SK-N-SH treated with all-trans-retinoic acid at 6 μM for 48 hours (cell line): ENCODE measurements at regions not wholly inside any gene's neighbourhood (a gene's known extent, or its start where the extent isn't known, plus 50 kb on each side); places are given as distances from the start of the nearest gene placed in this dataset.
"Not testable (repeated sequence)": the region's sequence is repeated elsewhere in the genome, so short reads cannot be mapped to it uniquely, and the experiment has no call there.

Source experiments
- ATAC-seq: fragments of 200-7000 bp; cut with Tn5 transposase; 3 replicates; pipeline ENCODE4 v1.9.1; 2020; ENCODE audit warnings: mild to moderate bottlenecking, moderate library complexity
- ARNTL ChIP-seq: fragments of 450-650 bp; formaldehyde crosslinking; IDR thresholded peaks from 2 replicates; pipeline ENCODE4 v1.5.0; 2020; ENCODE audit warnings: low read depth, mild to moderate bottlenecking, moderate library complexity, borderline replicate concordance
- BACH2 ChIP-seq: fragments of 250-450 bp; sonication (Bioruptor Pico); IDR thresholded peaks from 2 replicates; pipeline ENCODE4 v1.9.0; 2021; ENCODE audit warnings: mild to moderate bottlenecking, borderline replicate concordance
- CSDC2 ChIP-seq: fragments of 250-450 bp; sonication (Bioruptor Pico); IDR thresholded peaks from 2 replicates; pipeline ENCODE4 v1.5.0; 2020; ENCODE audit warnings: mild to moderate bottlenecking, moderate library complexity
- ISL1 ChIP-seq: fragments of 250-450 bp; sonication (Bioruptor Pico); IDR thresholded peaks from 2 replicates; pipeline ENCODE4 v2.1.2; 2022; ENCODE audit warnings: mild to moderate bottlenecking, moderate library complexity
- OSR1 ChIP-seq: fragments of 250-450 bp; sonication (Bioruptor Pico); IDR thresholded peaks from 2 replicates; pipeline ENCODE4 v1.8.0; 2022; ENCODE audit warnings: moderate library complexity, mild to moderate bottlenecking, inconsistent platforms
- POU6F1 ChIP-seq: fragments of 250-450 bp; sonication (Bioruptor Pico); IDR thresholded peaks from 2 replicates; pipeline ENCODE4 v1.8.0; 2021; ENCODE audit warnings: low read depth, mild to moderate bottlenecking, moderate library complexity, borderline replicate concordance
- PPARA ChIP-seq: fragments of 250-450 bp; sonication (Bioruptor Pico); IDR thresholded peaks from 2 replicates; pipeline ENCODE4 v1.5.0; 2020; ENCODE audit warnings: mild to moderate bottlenecking, borderline replicate concordance
- RARB ChIP-seq: fragments of 250-450 bp; sonication (Bioruptor Pico); IDR thresholded peaks from 2 replicates; pipeline ENCODE4 v1.8.0; 2021; ENCODE audit warnings: mild to moderate bottlenecking, moderate library complexity
- TOX ChIP-seq: fragments of 250-450 bp; sonication (Bioruptor Pico); IDR thresholded peaks from 2 replicates; pipeline ENCODE4 v1.8.0; 2021; ENCODE audit warnings: mild to moderate bottlenecking, moderate library complexity, borderline replicate concordance
- ZFP3 ChIP-seq: fragments of 250-450 bp; sonication (Bioruptor Pico); IDR thresholded peaks from 2 replicates; pipeline ENCODE4 v1.5.0; 2020; ENCODE audit warnings: mild to moderate bottlenecking, moderate library complexity
- ZNF565 ChIP-seq: fragments of 450-650 bp; formaldehyde crosslinking; conservative IDR thresholded peaks from 2 replicates; pipeline ENCODE4 v1.5.0; 2020; ENCODE audit warnings: low read depth, mild to moderate bottlenecking, moderate library complexity
- TF ChIP-seq, protein P1 (sequence below): fragments of 250-450 bp; sonication (Bioruptor Pico); IDR thresholded peaks from 2 replicates; pipeline ENCODE4 v1.5.1; 2021; ENCODE audit warnings: mild to moderate bottlenecking, moderate library complexity
- TF ChIP-seq, protein P2 (sequence below): fragments of 250-450 bp; sonication (Bioruptor Pico); IDR thresholded peaks from 2 replicates; pipeline ENCODE4 v1.8.0; 2020; ENCODE audit warnings: mild to moderate bottlenecking, moderate library complexity, borderline replicate concordance
- TF ChIP-seq, protein P3 (sequence below): fragments of 250-450 bp; sonication (Bioruptor Pico); IDR thresholded peaks from 2 replicates; pipeline ENCODE4 v1.5.0; 2020; ENCODE audit warnings: mild to moderate bottlenecking, moderate library complexity

- TF ChIP-seq, protein P1, sequence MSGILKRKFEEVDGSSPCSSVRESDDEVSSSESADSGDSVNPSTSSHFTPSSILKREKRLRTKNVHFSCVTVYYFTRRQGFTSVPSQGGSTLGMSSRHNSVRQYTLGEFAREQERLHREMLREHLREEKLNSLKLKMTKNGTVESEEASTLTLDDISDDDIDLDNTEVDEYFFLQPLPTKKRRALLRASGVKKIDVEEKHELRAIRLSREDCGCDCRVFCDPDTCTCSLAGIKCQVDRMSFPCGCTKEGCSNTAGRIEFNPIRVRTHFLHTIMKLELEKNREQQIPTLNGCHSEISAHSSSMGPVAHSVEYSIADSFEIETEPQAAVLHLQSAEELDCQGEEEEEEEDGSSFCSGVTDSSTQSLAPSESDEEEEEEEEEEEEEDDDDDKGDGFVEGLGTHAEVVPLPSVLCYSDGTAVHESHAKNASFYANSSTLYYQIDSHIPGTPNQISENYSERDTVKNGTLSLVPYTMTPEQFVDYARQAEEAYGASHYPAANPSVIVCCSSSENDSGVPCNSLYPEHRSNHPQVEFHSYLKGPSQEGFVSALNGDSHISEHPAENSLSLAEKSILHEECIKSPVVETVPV: no peak
- TF ChIP-seq, all 23 proteins: peak for 0
These were observed 178.8 kb downstream of the POTEB3 start (continued) for GRCh38 chr15:21261396-21261964.

DNA sequence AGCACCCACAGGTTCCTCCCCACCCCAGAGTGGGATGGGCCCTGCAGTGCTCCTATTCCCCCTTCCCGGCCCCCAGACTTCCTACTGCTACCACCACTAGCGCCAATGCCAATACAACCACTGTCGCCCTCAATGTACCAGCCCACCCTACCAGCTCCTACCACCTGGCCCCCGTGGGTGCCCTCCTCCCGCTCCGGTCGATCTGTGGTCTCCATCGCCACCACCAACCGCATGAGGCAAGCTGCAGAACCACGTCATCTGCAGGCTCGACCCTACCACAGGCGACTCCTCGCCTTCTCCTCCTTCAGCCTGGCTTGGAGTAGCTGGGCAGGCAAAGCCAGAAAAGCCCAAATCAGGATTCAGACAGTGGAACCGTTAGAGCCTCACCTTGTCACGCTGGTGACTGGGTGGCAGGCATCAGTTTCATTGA is 179.3 kb downstream of the POTEB3 start:
- no peak for ATAC-seq
- TF ChIP-seq ZFP3 (CRISPR knock-in tag) (no peak), POU6F1 (CRISPR knock-in tag) (no peak), PPARA (CRISPR knock-in tag) (no peak), OSR1 (no peak), ARNTL (CRISPR knock-in tag) (no peak), RARB (CRISPR knock-in tag) (no peak), CSDC2 (CRISPR knock-in tag) (no peak), ISL1 (CRISPR knock-in tag) (no peak), TOX (CRISPR knock-in tag) (no peak), ZNF565 (CRISPR knock-in tag) (no peak), BACH2 (CRISPR knock-in tag) (no peak)
- TF ChIP-seq, protein P2, sequence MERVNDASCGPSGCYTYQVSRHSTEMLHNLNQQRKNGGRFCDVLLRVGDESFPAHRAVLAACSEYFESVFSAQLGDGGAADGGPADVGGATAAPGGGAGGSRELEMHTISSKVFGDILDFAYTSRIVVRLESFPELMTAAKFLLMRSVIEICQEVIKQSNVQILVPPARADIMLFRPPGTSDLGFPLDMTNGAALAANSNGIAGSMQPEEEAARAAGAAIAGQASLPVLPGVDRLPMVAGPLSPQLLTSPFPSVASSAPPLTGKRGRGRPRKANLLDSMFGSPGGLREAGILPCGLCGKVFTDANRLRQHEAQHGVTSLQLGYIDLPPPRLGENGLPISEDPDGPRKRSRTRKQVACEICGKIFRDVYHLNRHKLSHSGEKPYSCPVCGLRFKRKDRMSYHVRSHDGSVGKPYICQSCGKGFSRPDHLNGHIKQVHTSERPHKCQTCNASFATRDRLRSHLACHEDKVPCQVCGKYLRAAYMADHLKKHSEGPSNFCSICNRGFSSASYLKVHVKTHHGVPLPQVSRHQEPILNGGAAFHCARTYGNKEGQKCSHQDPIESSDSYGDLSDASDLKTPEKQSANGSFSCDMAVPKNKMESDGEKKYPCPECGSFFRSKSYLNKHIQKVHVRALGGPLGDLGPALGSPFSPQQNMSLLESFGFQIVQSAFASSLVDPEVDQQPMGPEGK: no peak
- TF ChIP-seq, protein P3, sequence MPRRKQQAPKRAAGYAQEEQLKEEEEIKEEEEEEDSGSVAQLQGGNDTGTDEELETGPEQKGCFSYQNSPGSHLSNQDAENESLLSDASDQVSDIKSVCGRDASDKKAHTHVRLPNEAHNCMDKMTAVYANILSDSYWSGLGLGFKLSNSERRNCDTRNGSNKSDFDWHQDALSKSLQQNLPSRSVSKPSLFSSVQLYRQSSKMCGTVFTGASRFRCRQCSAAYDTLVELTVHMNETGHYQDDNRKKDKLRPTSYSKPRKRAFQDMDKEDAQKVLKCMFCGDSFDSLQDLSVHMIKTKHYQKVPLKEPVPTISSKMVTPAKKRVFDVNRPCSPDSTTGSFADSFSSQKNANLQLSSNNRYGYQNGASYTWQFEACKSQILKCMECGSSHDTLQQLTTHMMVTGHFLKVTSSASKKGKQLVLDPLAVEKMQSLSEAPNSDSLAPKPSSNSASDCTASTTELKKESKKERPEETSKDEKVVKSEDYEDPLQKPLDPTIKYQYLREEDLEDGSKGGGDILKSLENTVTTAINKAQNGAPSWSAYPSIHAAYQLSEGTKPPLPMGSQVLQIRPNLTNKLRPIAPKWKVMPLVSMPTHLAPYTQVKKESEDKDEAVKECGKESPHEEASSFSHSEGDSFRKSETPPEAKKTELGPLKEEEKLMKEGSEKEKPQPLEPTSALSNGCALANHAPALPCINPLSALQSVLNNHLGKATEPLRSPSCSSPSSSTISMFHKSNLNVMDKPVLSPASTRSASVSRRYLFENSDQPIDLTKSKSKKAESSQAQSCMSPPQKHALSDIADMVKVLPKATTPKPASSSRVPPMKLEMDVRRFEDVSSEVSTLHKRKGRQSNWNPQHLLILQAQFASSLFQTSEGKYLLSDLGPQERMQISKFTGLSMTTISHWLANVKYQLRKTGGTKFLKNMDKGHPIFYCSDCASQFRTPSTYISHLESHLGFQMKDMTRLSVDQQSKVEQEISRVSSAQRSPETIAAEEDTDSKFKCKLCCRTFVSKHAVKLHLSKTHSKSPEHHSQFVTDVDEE (CRISPR knock-in tag): no peak
- TF ChIP-seq, all 23 proteins: peak for 0

DNA sequence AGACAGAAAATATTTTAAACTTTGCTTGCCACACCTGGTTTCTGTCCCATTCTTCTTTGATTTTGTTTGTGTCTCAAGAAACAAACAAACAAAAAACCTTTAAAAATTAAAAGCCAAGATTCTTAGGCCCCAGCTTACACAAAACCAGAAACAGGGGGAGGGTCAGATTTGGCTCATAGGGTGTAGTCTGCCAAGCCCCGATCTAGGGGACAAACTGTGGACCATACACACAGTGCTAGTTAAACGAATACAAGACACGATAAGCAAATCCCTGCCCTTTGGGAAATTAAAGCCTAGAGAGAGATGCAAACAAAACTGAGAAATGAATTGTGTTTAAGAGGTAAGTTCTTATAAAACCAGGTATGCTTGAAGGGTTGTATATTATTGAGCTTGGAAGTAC is 181.7 kb downstream of the POTEB3 start:
- not testable (repeated sequence) for ATAC-seq

DNA sequence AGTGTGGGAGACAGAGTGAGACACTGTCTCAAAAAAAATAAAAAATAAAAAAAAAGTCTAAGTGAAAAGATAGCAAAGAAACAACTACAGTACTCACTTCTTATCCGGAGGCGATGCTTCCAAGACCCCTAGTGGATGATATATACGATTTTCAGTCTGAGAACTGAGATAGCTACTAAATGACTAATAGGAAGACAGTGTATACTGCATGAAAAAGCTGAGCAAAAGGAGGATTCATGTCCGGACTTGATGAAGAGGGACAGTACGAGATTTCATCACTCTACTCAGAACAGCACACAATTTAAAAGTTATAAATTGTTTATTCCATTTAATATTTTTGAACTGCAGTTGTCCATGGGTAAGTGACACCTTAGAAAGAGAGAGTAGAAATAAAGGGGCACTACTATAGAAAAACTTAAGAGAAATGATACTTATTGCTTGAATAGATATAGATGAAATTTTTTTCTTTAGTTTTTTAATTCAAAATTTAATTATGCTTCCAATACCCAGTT is 190.7 kb downstream of the POTEB3 start:
- peak; percentile 55 for ATAC-seq
